ENCODE measurements at regions not wholly inside any gene's neighbourhood (a gene's known extent, or its start where the extent isn't known, plus 50 kb on each side); places are given as distances from the start of the nearest gene placed in this dataset.
A peak's percentile ranks its signal among the peaks of the same experiment; 100 is the strongest.
"Not testable (repeated sequence)": the region's sequence is repeated elsewhere in the genome, so short reads cannot be mapped to it uniquely, and the experiment has no call there.

DNA sequence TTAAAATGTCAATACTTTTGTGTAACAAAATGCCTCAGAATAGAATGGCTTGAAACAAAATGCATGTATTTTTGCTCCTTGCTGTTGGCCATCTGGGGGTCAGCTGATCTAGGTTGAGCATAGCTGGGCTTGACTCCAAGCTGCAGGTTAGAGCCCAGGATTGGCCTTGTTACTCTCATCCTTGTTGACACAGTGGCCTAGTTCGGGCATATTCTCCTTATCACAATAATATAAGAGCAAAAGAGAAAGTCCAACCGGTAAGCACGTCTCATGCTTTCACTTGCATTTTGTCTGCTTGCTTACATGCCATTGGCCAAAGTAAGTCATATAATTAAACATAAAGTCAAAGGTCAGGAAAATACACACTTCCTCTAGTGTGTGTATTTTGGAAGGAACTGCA lies 456.2 kb downstream of the KCNT2 start:
- Histone ChIP-seq H3K4me1 (ENCODE audit: insufficient read depth, low read length, poor library complexity, severe bottlenecking) (no peaks in the 10 kb centered on the region), H4K20me1 (ENCODE audit: insufficient read depth, low read length, poor library complexity, severe bottlenecking) (no peaks in the 10 kb centered on the region), H3K4me2 (ENCODE audit: low read depth, low read length, poor library complexity, severe bottlenecking) (no peak overlapping the region), H3F3A (ENCODE audit: low read depth) (no peaks in the 10 kb centered on the region), H2AFZ (ENCODE audit: low read length) (peak overlapping the region; percentile 18; the same call in 1 of the 2 replicates), H3K79me2 (ENCODE audit: insufficient read depth, low read length) (no peaks in the 10 kb centered on the region), H3K36me3 (ENCODE audit: insufficient read depth, low read length) (no peaks in the 10 kb centered on the region), H3K4me3 (ENCODE audit: low read length, poor library complexity, severe bottlenecking) (no peak overlapping the region), H3K27me3 (ENCODE audit: insufficient read depth, low read length, poor library complexity, severe bottlenecking) (no peaks in the 10 kb centered on the region), H3K9ac (ENCODE audit: low read depth, low read length, poor library complexity, severe bottlenecking) (no peak overlapping the region), H3K9me2 (replicated peaks; ENCODE audit: low read depth, low read length) (no peaks in the 10 kb centered on the region), H3K9me3 (ENCODE audit: insufficient read depth, low read depth, low read length) (no peaks in the 10 kb centered on the region)
- TF ChIP-seq, protein P1, sequence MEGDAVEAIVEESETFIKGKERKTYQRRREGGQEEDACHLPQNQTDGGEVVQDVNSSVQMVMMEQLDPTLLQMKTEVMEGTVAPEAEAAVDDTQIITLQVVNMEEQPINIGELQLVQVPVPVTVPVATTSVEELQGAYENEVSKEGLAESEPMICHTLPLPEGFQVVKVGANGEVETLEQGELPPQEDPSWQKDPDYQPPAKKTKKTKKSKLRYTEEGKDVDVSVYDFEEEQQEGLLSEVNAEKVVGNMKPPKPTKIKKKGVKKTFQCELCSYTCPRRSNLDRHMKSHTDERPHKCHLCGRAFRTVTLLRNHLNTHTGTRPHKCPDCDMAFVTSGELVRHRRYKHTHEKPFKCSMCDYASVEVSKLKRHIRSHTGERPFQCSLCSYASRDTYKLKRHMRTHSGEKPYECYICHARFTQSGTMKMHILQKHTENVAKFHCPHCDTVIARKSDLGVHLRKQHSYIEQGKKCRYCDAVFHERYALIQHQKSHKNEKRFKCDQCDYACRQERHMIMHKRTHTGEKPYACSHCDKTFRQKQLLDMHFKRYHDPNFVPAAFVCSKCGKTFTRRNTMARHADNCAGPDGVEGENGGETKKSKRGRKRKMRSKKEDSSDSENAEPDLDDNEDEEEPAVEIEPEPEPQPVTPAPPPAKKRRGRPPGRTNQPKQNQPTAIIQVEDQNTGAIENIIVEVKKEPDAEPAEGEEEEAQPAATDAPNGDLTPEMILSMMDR (conservative IDR thresholded peaks at IDR 0.05; ENCODE audit: low read length) = no peak
- no peak for TF ChIP-seq EZH2phosphoT487 (IDR thresholded peaks at IDR 0.05; ENCODE audit: borderline replicate concordance)

DNA sequence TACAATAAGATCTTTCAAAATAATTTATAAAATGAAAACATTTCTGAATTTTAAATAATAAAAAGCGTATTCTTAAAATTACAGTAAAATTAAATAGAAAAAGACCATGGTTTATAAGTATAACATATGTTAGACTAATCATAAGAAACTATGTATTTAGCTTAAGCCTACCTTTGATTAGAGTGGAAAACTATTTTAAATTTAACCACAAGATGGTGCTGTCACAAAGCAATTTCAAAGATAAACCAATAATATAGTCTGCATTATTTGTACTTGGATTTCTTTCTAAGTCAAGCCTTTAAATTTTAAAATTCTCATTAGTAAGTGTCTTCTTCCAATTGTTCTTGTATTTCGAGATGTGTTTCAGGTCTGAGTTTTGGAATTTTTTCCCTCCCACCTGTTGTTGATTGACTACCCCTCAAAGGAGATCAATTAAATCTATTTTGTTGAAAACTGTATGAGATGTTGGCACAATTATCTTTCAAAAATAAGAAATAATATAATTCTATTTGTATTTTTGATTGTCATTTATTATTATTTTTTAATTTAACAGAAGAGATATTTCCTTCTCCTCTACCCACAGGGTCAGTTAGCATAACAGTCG lies 459.8 kb downstream of the KCNT2 start:
- H3K4me2 ChIP-seq (ENCODE audit: low read depth, low read length, poor library complexity, severe bottlenecking) = no peak overlapping the region
- no peaks in the 10 kb centered on the region for H4K20me1 ChIP-seq (ENCODE audit: insufficient read depth, low read length, poor library complexity, severe bottlenecking)
- no peak overlapping the region for H3K4me3 ChIP-seq (ENCODE audit: low read length, poor library complexity, severe bottlenecking)
- H3F3A ChIP-seq (ENCODE audit: low read depth) = no peaks in the 10 kb centered on the region
- no peak overlapping the region for H2AFZ ChIP-seq (ENCODE audit: low read length)
- no peaks in the 10 kb centered on the region for H3K9me3 ChIP-seq (ENCODE audit: insufficient read depth, low read depth, low read length)
- H3K79me2 ChIP-seq (ENCODE audit: insufficient read depth, low read length) = no peaks in the 10 kb centered on the region
- TF ChIP-seq, protein P1 (conservative IDR thresholded peaks at IDR 0.05; ENCODE audit: low read length) = peak; percentile 69
- no peak for TF ChIP-seq EZH2phosphoT487 (IDR thresholded peaks at IDR 0.05; ENCODE audit: borderline replicate concordance)
- H3K9ac ChIP-seq (ENCODE audit: low read depth, low read length, poor library complexity, severe bottlenecking) = no peak overlapping the region
- no peaks in the 10 kb centered on the region for H3K27me3 ChIP-seq (ENCODE audit: insufficient read depth, low read length, poor library complexity, severe bottlenecking)
- no peaks in the 10 kb centered on the region for H3K9me2 ChIP-seq (replicated peaks; ENCODE audit: low read depth, low read length)
- no peaks in the 10 kb centered on the region for H3K4me1 ChIP-seq (ENCODE audit: insufficient read depth, low read length, poor library complexity, severe bottlenecking)
- no peaks in the 10 kb centered on the region for H3K36me3 ChIP-seq (ENCODE audit: insufficient read depth, low read length)

DNA sequence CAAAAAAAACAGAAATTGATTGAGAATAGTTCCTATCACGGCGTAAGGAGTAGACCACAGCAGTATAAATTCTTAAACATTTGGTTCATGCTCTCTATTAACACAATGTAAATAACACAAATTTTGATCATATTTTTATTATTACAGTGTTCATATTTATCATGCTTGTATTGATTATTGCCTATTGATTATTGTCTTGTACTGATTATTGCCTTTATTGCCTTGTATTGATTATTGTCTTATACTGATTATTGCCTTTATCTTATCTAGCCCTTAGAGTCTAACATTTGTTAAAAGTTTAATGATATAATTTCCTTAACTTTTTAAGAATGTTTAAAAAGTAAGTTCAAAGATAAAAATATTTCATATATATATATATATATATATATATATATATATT lies 460.7 kb downstream of the KCNT2 start:
- H3K4me2 ChIP-seq (ENCODE audit: low read depth, low read length, poor library complexity, severe bottlenecking) = no peak overlapping the region

DNA sequence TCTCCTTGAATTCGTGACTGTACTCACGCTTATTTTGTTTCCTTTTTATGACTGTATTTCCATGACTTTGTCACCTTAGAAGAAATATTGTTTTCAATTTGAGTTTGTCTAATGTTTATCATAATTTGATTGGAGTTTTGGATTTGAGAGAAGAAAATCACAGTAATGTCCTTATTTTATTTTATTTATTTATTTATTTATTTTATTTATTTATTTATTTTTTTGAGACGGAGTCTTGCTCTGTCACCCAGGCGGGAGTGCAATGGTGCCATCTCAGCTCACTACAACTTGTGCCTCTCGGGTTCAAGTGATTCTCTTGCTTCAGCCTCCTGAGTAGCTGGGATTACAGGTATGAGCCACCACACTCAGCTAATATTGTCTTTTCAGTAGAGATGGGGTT lies 463.1 kb downstream of the KCNT2 start:
- not testable (repeated sequence) for H3K9ac ChIP-seq (ENCODE audit: low read depth, low read length, poor library complexity, severe bottlenecking); H3K4me2 ChIP-seq (ENCODE audit: low read depth, low read length, poor library complexity, severe bottlenecking); H3K4me1 ChIP-seq (ENCODE audit: insufficient read depth, low read length, poor library complexity, severe bottlenecking)

More for the DNA sequence above, 460.7 kb downstream of the KCNT2 start:
- no peaks in the 10 kb centered on the region for H3K27me3 ChIP-seq (ENCODE audit: insufficient read depth, low read length, poor library complexity, severe bottlenecking)
- H3K36me3 ChIP-seq (ENCODE audit: insufficient read depth, low read length) = no peaks in the 10 kb centered on the region
- no peaks in the 10 kb centered on the region for H3K9me2 ChIP-seq (replicated peaks; ENCODE audit: low read depth, low read length)
- no peaks in the 10 kb centered on the region for H3F3A ChIP-seq (ENCODE audit: low read depth)
- H3K4me3 ChIP-seq (ENCODE audit: low read length, poor library complexity, severe bottlenecking) = no peak overlapping the region
- TF ChIP-seq EZH2phosphoT487 (IDR thresholded peaks at IDR 0.05; ENCODE audit: borderline replicate concordance) = no peak
- TF ChIP-seq, protein P1 (conservative IDR thresholded peaks at IDR 0.05; ENCODE audit: low read length) = no peak
- no peak overlapping the region for H2AFZ ChIP-seq (ENCODE audit: low read length)
- no peaks in the 10 kb centered on the region for H3K79me2 ChIP-seq (ENCODE audit: insufficient read depth, low read length)
- no peaks in the 10 kb centered on the region for H3K4me1 ChIP-seq (ENCODE audit: insufficient read depth, low read length, poor library complexity, severe bottlenecking)
- no peak overlapping the region for H3K9ac ChIP-seq (ENCODE audit: low read depth, low read length, poor library complexity, severe bottlenecking)
- H4K20me1 ChIP-seq (ENCODE audit: insufficient read depth, low read length, poor library complexity, severe bottlenecking) = no peaks in the 10 kb centered on the region
- no peaks in the 10 kb centered on the region for H3K9me3 ChIP-seq (ENCODE audit: insufficient read depth, low read depth, low read length)

More for the DNA sequence above, 463.1 kb downstream of the KCNT2 start:
- not testable (repeated sequence) for H3K9me3 ChIP-seq (ENCODE audit: insufficient read depth, low read depth, low read length); H3K79me2 ChIP-seq (ENCODE audit: insufficient read depth, low read length); H3K36me3 ChIP-seq (ENCODE audit: insufficient read depth, low read length); H3K27me3 ChIP-seq (ENCODE audit: insufficient read depth, low read length, poor library complexity, severe bottlenecking); H4K20me1 ChIP-seq (ENCODE audit: insufficient read depth, low read length, poor library complexity, severe bottlenecking); H2AFZ ChIP-seq (ENCODE audit: low read length); H3K4me3 ChIP-seq (ENCODE audit: low read length, poor library complexity, severe bottlenecking); H3K9me2 ChIP-seq (replicated peaks; ENCODE audit: low read depth, low read length); H3F3A ChIP-seq (ENCODE audit: low read depth)

Measured in Loucy (cell line).